Spleen (tissue), 11 donors: ENCODE measurements at regions not wholly inside any gene's neighbourhood (a gene's known extent, or its start where the extent isn't known, plus 50 kb on each side); places are given as distances from the start of the nearest gene placed in this dataset.

ENCODE experiments used
- DNase-seq: peaks from one replicate; pipeline ENCODE4 v3.0.0-alpha.2; 2020
- H3K27ac ChIP-seq, 8 donors: fragments of 200-600 bp; sonication (generic) in 7 of 8; 1 replicate in 4 of 8; 2 replicates in 4 of 8; pipeline versions ENCODE4 v1.5.0 to v1.8.0; 2016 to 2021; ENCODE audit warnings: inconsistent platforms in 4 of 8, mild to moderate bottlenecking in 4 of 8, moderate library complexity in 1 of 8
- H3K27me3 ChIP-seq, 7 donors: fragments of 200-600 bp; sonication (generic) in 6 of 7; replicated peaks in 1 of 7; 1 replicate in 4 of 7; 2 replicates in 3 of 7; pipeline versions ENCODE4 v1.5.0 to v1.8.0; 2016 to 2021; ENCODE audit warnings: inconsistent platforms in 3 of 7, mild to moderate bottlenecking in 1 of 7
- H3K36me3 ChIP-seq, 6 donors: fragments of 200-600 bp; sonication (generic) in 5 of 6; 1 replicate in 4 of 6; 2 replicates in 2 of 6; pipeline versions ENCODE4 v1.5.0 to v1.8.0; 2016 to 2021; ENCODE audit warnings: inconsistent platforms in 2 of 6
- H3K4me1 ChIP-seq, 6 donors: fragments of 200-600 bp; sonication (generic) in 5 of 6; 1 replicate in 3 of 6; 2 replicates in 3 of 6; pipeline versions ENCODE4 v1.5.0 to v1.8.0; 2016 to 2021; ENCODE audit warnings: inconsistent platforms in 3 of 6
- H3K4me3 ChIP-seq, 8 donors: fragments of 200-600 bp; sonication (generic) in 7 of 8; 1 replicate in 4 of 8; 2 replicates in 4 of 8; pipeline versions ENCODE4 v1.5.0 to v1.8.0; 2016 to 2021; ENCODE audit warnings: inconsistent platforms in 4 of 8, mild to moderate bottlenecking in 4 of 8, moderate library complexity in 2 of 8
- H3K9me3 ChIP-seq, 8 donors: fragments of 200-600 bp; sonication (generic) in 7 of 8; 1 replicate in 4 of 8; 2 replicates in 4 of 8; pipeline versions ENCODE4 v1.5.0 to v1.8.0; 2016 to 2021; ENCODE audit warnings: inconsistent platforms in 4 of 8
- POLR2A ChIP-seq, 3 donors: fragments of 450-650 bp; IDR thresholded peaks; one replicate each; pipeline ENCODE4 v1.5.1; 2017; ENCODE audit warnings: antibody characterized with exemption in 3 of 3, mild to moderate bottlenecking in 1 of 3
- POLR2AphosphoS5 ChIP-seq, 3 donors: sonication (generic); formaldehyde crosslinking; IDR thresholded peaks; one replicate each; pipeline ENCODE4 v1.5.1; 2017; ENCODE audit warnings: antibody characterized with exemption in 3 of 3
- WGBS, 5 donors: extraction: QIAGEN DNeasy Blood & Tissue Kit in 3 of 5; methylation state at CpG; one replicate each; pipeline versions ENCODE4 v1.1.5 to v1.1.7; 2013 to 2018; 5-methylcytosine and 5-hydroxymethylcytosine counted together
- intact Hi-C: fragments of 100-400 bp; cut with DNase I; formaldehyde crosslinking; loops from one replicate; pipeline ENCODE4 v1.15.0; 2023; ENCODE audit warnings: low total_unique reads
- TF ChIP-seq, protein P1 (sequence below), 11 experiments: fragments of 200-600 bp in 7 of 11; fragments of 450-650 bp in 4 of 11; sonication (generic) in 4 of 11; IDR thresholded peaks in 8 of 11; conservative IDR thresholded peaks in 3 of 11; 1 replicate in 7 of 11; 2 replicates in 4 of 11; pipeline versions ENCODE4 v1.4.0 to v1.8.0; 2016 to 2021; ENCODE audit warnings: antibody characterized with exemption in 11 of 11, inconsistent platforms in 4 of 11, mild to moderate bottlenecking in 1 of 11
- donor health status: healthy with polysubstance abuse.
- donor health status: DM: no; HTN: no; CAD: no; lungs with moderate emphysema.
- donor health status: DM: no; HTN: no; CAD: no.
- donor health status: Bipolar disorder and iron deficiency.
- donor health status: healthy.
- donor health status: DM: no; HTN: no; CAD: no.
- donor health status: DM: yes; HTN: yes; CAD: no.

GRCh38 chr6:25174678-25175077 lies 104.5 kb upstream of the CARMIL1 start:
- no peaks in the 10 kb centered on the region for H3K9me3 ChIP-seq
- no peaks in the 10 kb centered on the region for H3K27me3 ChIP-seq
- intact Hi-C loops: no loop called here
- no peak overlapping the region for H3K4me3 ChIP-seq
- no peak for DNase-seq
- TF ChIP-seq POLR2AphosphoS5 (IDR thresholded peaks at IDR 0.05): no peak
- TF ChIP-seq POLR2A (IDR thresholded peaks at IDR 0.05): no peak
- TF ChIP-seq, protein P1, sequence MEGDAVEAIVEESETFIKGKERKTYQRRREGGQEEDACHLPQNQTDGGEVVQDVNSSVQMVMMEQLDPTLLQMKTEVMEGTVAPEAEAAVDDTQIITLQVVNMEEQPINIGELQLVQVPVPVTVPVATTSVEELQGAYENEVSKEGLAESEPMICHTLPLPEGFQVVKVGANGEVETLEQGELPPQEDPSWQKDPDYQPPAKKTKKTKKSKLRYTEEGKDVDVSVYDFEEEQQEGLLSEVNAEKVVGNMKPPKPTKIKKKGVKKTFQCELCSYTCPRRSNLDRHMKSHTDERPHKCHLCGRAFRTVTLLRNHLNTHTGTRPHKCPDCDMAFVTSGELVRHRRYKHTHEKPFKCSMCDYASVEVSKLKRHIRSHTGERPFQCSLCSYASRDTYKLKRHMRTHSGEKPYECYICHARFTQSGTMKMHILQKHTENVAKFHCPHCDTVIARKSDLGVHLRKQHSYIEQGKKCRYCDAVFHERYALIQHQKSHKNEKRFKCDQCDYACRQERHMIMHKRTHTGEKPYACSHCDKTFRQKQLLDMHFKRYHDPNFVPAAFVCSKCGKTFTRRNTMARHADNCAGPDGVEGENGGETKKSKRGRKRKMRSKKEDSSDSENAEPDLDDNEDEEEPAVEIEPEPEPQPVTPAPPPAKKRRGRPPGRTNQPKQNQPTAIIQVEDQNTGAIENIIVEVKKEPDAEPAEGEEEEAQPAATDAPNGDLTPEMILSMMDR (IDR thresholded peaks at IDR 0.05 in 8 of 11, conservative IDR thresholded peaks at IDR 0.05 in 3 of 11): no peak
- peak overlapping the region in 6 of 8 donors; percentile 30 to 73 (median 60) for H3K27ac ChIP-seq
- WGBS, 5 donors: 72 to 90% (median 81%) methylated on average over 6 of the region's 6 CpGs
- no peaks in the 10 kb centered on the region for H3K36me3 ChIP-seq
- H3K4me1 ChIP-seq: peaks cover 0 to 62% (median 16%) of the 10 kb centered on the region in 6 donors

- 41 to 54% (median 50%) methylated on average over 6 of the region's 6 CpGs for WGBS, 5 donors
- H3K27me3 ChIP-seq: no peaks in the 10 kb centered on the region
- H3K36me3 ChIP-seq: no peaks in the 10 kb centered on the region
- no peak for DNase-seq
- peak overlapping the region in 5 of 8 donors; percentile 1 to 73 (median 49) for H3K27ac ChIP-seq
- no peak overlapping the region for H3K4me3 ChIP-seq
- no peaks in the 10 kb centered on the region for H3K9me3 ChIP-seq
- peaks cover 0 to 65% (median 16%) of the 10 kb centered on the region in 6 donors for H3K4me1 ChIP-seq
- intact Hi-C loops: no loop called here
- TF ChIP-seq POLR2AphosphoS5 (IDR thresholded peaks at IDR 0.05) (no peak), POLR2A (IDR thresholded peaks at IDR 0.05) (no peak)
- TF ChIP-seq, protein P1 (IDR thresholded peaks at IDR 0.05 in 8 of 11, conservative IDR thresholded peaks at IDR 0.05 in 3 of 11): no peak
These were observed 104.0 kb upstream of the CARMIL1 start for GRCh38 chr6:25175196-25175595.

DNA sequence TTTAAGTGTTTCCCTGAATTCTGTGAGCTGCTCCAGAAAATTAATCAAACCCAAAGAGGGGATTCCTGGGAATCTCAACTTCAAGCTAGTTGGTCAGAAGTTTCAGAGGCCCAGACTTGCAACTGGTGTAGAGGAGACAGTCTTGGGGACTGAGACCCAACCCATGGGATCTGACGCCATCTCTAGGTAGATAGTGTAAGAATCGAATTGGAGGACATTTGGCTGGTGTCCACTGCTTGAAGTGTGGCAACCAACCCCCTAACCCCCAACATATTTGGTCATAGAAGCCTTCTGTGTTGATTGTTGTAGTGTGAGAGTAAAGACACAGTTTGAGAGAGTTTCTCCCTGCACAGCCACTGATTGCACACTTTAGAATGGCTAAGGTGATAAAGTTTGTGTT lies 103.5 kb upstream of the CARMIL1 start:
- Histone ChIP-seq H3K4me1 (peaks cover 0 to 66% (median 16%) of the 10 kb centered on the region in 6 donors), H3K4me3 (no peak overlapping the region), H3K9me3 (no peaks in the 10 kb centered on the region), H3K27ac (peak overlapping the region in 5 of 8 donors; percentile 1 to 73 (median 49)), H3K27me3 (no peaks in the 10 kb centered on the region), H3K36me3 (no peaks in the 10 kb centered on the region)
- intact Hi-C loops: no loop called here
- no peak for DNase-seq
- TF ChIP-seq, protein P1 (IDR thresholded peaks at IDR 0.05 in 8 of 11, conservative IDR thresholded peaks at IDR 0.05 in 3 of 11): no peak
- TF ChIP-seq POLR2AphosphoS5 (IDR thresholded peaks at IDR 0.05): no peak
- TF ChIP-seq POLR2A (IDR thresholded peaks at IDR 0.05): no peak
- 45 to 79% (median 68%) methylated on average over 2 of the region's 2 CpGs for WGBS, 5 donors

GRCh38 chr6:25176466-25176865 lies 102.7 kb upstream of the CARMIL1 start:
- TF ChIP-seq, protein P1 (IDR thresholded peaks at IDR 0.05 in 8 of 11, conservative IDR thresholded peaks at IDR 0.05 in 3 of 11): no peak
- TF ChIP-seq POLR2A (IDR thresholded peaks at IDR 0.05): no peak
- TF ChIP-seq POLR2AphosphoS5 (IDR thresholded peaks at IDR 0.05): no peak
- no peaks in the 10 kb centered on the region for H3K36me3 ChIP-seq
- no peaks in the 10 kb centered on the region for H3K9me3 ChIP-seq
- peaks cover 0 to 74% (median 16%) of the 10 kb centered on the region in 6 donors for H3K4me1 ChIP-seq
- intact Hi-C loops: no loop called here
- DNase-seq: no peak
- peak overlapping the region in 1 of 8 donors; percentile 70 for H3K27ac ChIP-seq
- H3K27me3 ChIP-seq: no peaks in the 10 kb centered on the region
- no peak overlapping the region for H3K4me3 ChIP-seq
